Activated gamma-delta T cell treated with Interleukin-2 at 50 U/mL for 16 hours (primary cell): ENCODE measurements at regions not wholly inside any gene's neighbourhood (a gene's known extent, or its start where the extent isn't known, plus 50 kb on each side); places are given as distances from the start of the nearest gene placed in this dataset.

Source experiments
- DNase-seq: peaks from one replicate; pipeline ENCODE4 v3.0.0-alpha.2; 2020

GRCh38 chr13:107069108-107069776, 501.3 kb upstream of the ARGLU1 start:
- no peak for DNase-seq

- no peak for DNase-seq
Measured at GRCh38 chr13:107067381-107067780, 499.4 kb upstream of the ARGLU1 start.

- DNase-seq, result no peak
Measured at GRCh38 chr13:107066355-107066754, 498.4 kb upstream of the ARGLU1 start.

- no peak for DNase-seq
Measured at GRCh38 chr13:107065036-107065435, 497.1 kb upstream of the ARGLU1 start.

GRCh38 chr13:107057028-107057631, 489.2 kb upstream of the ARGLU1 start:
- no peak for DNase-seq

- DNase-seq, result no peak
Measured at GRCh38 chr13:107043021-107043956, 475.4 kb upstream of the ARGLU1 start.

DNA sequence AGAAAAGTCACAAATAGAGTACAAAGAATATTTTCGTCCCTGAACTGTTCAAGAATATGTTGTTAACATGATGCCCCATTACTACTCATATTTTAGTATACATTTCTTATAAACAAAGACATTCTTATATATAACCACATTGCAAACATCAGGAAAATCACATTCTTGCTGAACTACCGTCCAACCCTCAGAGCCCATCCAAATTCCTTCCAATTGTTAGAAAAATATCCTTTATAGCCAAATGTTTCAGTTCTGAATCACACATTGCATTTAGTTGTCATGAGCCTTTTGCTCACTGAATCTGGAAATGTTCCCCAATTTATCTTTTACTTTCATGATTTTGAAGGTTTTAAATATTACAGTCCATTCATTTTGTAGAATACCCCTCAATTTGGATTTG, 467.8 kb upstream of the ARGLU1 start:
- DNase-seq, result no peak

- no peak for DNase-seq
Measured at GRCh38 chr13:107035186-107035585, 467.2 kb upstream of the ARGLU1 start.

DNA sequence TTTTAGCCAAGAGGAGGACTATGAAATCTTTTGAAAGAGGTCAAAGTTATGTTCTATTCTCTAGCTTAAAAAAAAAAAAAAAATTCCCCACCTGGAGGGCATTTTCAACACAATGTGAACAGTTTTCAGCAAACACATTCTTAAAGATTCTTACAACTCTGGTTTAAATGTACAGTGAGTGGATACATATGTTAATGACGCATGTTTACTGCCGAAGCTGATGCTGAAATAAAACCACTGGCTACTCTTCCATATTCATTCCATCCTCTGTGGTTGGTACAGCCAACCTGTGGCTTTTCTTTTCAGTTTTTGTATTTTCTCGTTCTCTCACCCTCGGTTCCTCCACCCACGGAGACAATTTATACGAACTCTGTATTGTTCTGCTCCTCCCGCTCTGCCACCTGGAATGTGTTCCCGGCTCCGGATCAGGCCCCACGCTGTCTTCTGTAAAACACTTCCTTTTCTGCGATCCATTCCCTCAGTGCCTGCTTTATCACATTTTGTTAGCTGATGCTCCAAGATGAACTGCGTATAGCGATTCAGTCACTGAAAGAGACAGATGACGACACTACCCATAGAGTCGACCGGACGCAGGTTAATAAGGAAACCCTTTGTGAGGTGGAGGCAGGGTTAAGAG, 466.4 kb upstream of the ARGLU1 start:
- no peak for DNase-seq

DNA sequence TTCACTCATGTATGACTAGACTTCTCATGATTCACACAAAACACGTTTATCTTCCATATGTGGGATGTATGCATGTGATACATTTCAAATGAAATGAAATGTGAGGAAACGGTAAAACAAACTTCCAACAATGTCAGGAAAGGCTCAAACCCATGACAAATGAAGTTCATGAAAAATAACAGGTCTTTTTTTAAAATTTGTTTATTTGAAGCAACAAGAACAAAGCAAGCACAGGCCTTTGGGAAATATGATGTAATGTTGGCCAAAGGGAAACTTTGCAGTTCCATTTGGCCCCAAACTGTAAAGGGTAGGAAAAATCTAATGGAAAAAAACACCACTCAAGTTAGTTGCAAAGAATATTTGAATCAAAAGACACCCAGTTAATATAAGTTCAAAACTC, 463.8 kb upstream of the ARGLU1 start:
- no peak for DNase-seq

- DNase-seq, result no peak
Measured at GRCh38 chr13:107028751-107029150, 460.8 kb upstream of the ARGLU1 start.

GRCh38 chr13:107025991-107026390, 458.1 kb upstream of the ARGLU1 start:
- DNase-seq, result no peak

- no peak for DNase-seq
Measured at GRCh38 chr13:107023335-107023734, 455.4 kb upstream of the ARGLU1 start.

- DNase-seq, result no peak
Measured at GRCh38 chr13:107020393-107020792, 452.5 kb upstream of the ARGLU1 start.

- no peak for DNase-seq
Measured at GRCh38 chr13:107018285-107018684, 450.3 kb upstream of the ARGLU1 start.

- DNase-seq, result no peak
Measured at GRCh38 chr13:107006661-107007060, 438.7 kb upstream of the ARGLU1 start.

GRCh38 chr13:107005577-107005976, 437.6 kb upstream of the ARGLU1 start:
- DNase-seq, result no peak

- no peak for DNase-seq
Measured at GRCh38 chr13:107003911-107004310, 436.0 kb upstream of the ARGLU1 start.

GRCh38 chr13:106998664-106999063, 430.7 kb upstream of the ARGLU1 start:
- DNase-seq, result no peak

GRCh38 chr13:106997696-106998095, 429.8 kb upstream of the ARGLU1 start:
- no peak for DNase-seq

DNA sequence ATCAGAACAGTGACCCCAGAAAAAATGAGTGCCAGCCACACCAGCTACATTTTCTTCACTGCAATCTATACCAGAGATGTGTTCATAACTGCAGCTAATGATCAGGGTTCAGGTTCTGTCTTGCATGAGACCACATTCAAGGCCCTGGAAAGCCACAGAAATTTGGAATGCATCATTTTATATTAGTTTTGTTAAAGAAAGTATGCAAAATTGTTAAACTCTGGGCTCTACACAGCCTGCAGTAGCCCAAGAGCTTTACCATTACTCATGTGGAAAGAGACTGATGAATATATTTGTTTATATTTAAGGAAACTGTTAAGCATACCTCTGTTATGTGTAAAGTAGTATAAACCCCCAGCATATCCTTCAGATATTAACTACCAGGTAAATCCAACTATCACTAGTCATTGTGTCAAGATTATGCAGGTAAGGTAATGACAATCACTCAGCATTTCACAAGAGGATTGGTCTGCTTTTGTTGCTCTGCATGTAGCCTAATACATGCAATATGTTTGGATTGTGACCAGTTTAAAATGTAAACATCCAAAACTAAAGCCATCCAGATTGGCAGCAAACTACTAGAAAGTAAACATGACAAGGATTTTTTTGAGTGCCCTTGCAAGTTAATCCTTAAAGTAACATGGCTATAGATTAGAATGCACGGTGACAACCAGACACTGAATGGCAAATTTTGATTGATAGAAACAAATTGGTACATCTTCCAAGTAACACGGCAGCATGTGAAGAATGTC, 429.1 kb upstream of the ARGLU1 start:
- DNase-seq, result no peak

- no peak for DNase-seq
Measured at GRCh38 chr13:106990594-106990993, 422.7 kb upstream of the ARGLU1 start.

DNA sequence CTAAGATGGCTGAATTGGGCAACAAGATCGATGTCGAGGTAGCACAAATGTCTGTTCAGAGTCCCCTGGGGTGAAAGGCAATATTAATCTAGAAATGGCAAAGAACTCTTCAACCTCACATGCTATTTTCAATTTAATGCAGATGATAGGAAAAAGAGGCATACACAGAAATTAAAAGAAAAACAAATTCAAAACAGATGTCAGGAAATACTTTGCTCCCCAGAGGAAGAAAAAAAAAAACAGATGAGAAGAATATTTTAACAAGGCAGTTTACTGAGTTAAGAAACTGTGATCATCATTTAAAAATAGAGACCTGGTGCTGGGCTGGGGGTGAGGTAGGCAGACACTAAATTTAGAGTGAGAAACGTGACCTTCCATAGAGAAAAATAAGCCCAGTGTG, 421.9 kb upstream of the ARGLU1 start:
- no peak for DNase-seq
